Mesenchymal stem cell (in vitro differentiated cells and primary cell): ENCODE measurements at regions not wholly inside any gene's neighbourhood (a gene's known extent, or its start where the extent isn't known, plus 50 kb on each side); places are given as distances from the start of the nearest gene placed in this dataset.

Experiments
- DNase-seq: peaks from one replicate; pipeline ENCODE4 v3.0.0-alpha.2; 2013
- H2AFZ ChIP-seq: one replicate; pipeline ENCODE4 v1.6.1; 2013; ENCODE audit warnings: low read depth, mild to moderate bottlenecking, control low read depth, inconsistent platforms, low read length, moderate library complexity
- H2AK5ac ChIP-seq: 2 replicates; pipeline ENCODE4 v1.6.1; 2013; ENCODE audit warnings: low read length, moderate library complexity, mild to moderate bottlenecking, inconsistent platforms; ENCODE audit not compliant: severe bottlenecking
- H2BK120ac ChIP-seq: one replicate; pipeline ENCODE4 v1.6.1; 2013; ENCODE audit warnings: low read depth, mild to moderate bottlenecking, inconsistent platforms, low read length, moderate library complexity
- H2BK12ac ChIP-seq, 2 experiments: one replicate each; pipeline ENCODE4 v1.6.1; 2013; ENCODE audit warnings: inconsistent platforms in 2 of 2, low read length in 2 of 2, mild to moderate bottlenecking in 2 of 2, moderate library complexity in 2 of 2, control low read depth in 1 of 2
- H2BK15ac ChIP-seq: one replicate; pipeline ENCODE4 v1.6.1; 2013; ENCODE audit warnings: mild to moderate bottlenecking, low read depth, inconsistent platforms; ENCODE audit not compliant: poor library complexity, severe bottlenecking
- H2BK5ac ChIP-seq: 2 replicates; pipeline ENCODE4 v1.6.1; 2013; ENCODE audit warnings: low read depth, mild to moderate bottlenecking, low read length, control low read depth, inconsistent platforms; ENCODE audit not compliant: poor library complexity, severe bottlenecking
- H3K14ac ChIP-seq, 2 experiments: one replicate each; pipeline ENCODE4 v1.6.1; 2013; ENCODE audit warnings: inconsistent platforms in 2 of 2, low read length in 2 of 2, control low read depth in 1 of 2, mild to moderate bottlenecking in 1 of 2, moderate library complexity in 1 of 2
- H3K18ac ChIP-seq, 2 experiments: one replicate each; pipeline ENCODE4 v1.6.1; 2013; ENCODE audit warnings: inconsistent platforms in 2 of 2, low read length in 2 of 2, control low read depth in 1 of 2, low read depth in 1 of 2, mild to moderate bottlenecking in 1 of 2
- H3K23ac ChIP-seq, 2 experiments: one replicate each; pipeline ENCODE4 v1.6.1; 2013; ENCODE audit warnings: inconsistent platforms in 2 of 2, low read length in 2 of 2, mild to moderate bottlenecking in 2 of 2, moderate library complexity in 2 of 2, control low read depth in 1 of 2
- H3K27ac ChIP-seq: 2 replicates; pipeline ENCODE4 v1.5.1; 2013; ENCODE audit warnings: mild to moderate bottlenecking, moderate library complexity, low read length, control low read depth, inconsistent platforms; ENCODE audit not compliant: poor library complexity, severe bottlenecking
- H3K27me3 ChIP-seq, 2 experiments: 2 replicates each; pipeline versions ENCODE4 v1.6.1 to v1.7.0; 2013; ENCODE audit warnings: low read length in 2 of 2, mild to moderate bottlenecking in 2 of 2, moderate library complexity in 2 of 2, control low read depth in 1 of 2, inconsistent platforms in 1 of 2; ENCODE audit not compliant: control insufficient read depth in 1 of 2, insufficient read depth in 1 of 2
- H3K36me3 ChIP-seq, 2 experiments: 2 replicates each; pipeline versions ENCODE4 v1.6.1 to v1.7.0; 2013; ENCODE audit warnings: low read length in 2 of 2, control low read depth in 1 of 2, inconsistent platforms in 1 of 2, low read depth in 1 of 2, mild to moderate bottlenecking in 1 of 2; ENCODE audit not compliant: insufficient read depth in 2 of 2, control insufficient read depth in 1 of 2
- H3K4ac ChIP-seq, 2 experiments: one replicate each; pipeline ENCODE4 v1.6.1; 2013; ENCODE audit warnings: inconsistent platforms in 2 of 2, low read length in 2 of 2, mild to moderate bottlenecking in 2 of 2, moderate library complexity in 2 of 2, control low read depth in 1 of 2, low read depth in 1 of 2
- H3K4me1 ChIP-seq: 2 replicates; pipeline ENCODE4 v1.6.1; 2013; ENCODE audit warnings: low read depth, low read length, control low read depth; ENCODE audit not compliant: control insufficient read depth, insufficient read depth
- H3K4me2 ChIP-seq: 2 replicates; pipeline ENCODE4 v1.6.1; 2013; ENCODE audit warnings: low read length, mild to moderate bottlenecking, inconsistent platforms; ENCODE audit not compliant: poor library complexity, severe bottlenecking
- H3K4me3 ChIP-seq, 2 experiments: 2 replicates each; pipeline versions ENCODE4 v1.5.1 to v1.7.0; 2013; ENCODE audit warnings: low read length in 2 of 2, mild to moderate bottlenecking in 2 of 2, control low read depth in 1 of 2, low read depth in 1 of 2; ENCODE audit not compliant: insufficient read depth in 1 of 2
- H3K79me1 ChIP-seq: replicated peaks from 2 replicates; pipeline ENCODE4 v1.6.1; 2013; ENCODE audit warnings: mild to moderate bottlenecking, control low read depth, low read length, inconsistent platforms; ENCODE audit not compliant: poor library complexity, severe bottlenecking
- H3K9ac ChIP-seq: 2 replicates; pipeline ENCODE4 v1.7.0; 2013; ENCODE audit warnings: mild to moderate bottlenecking, low read length, moderate library complexity
- H3K9me3 ChIP-seq: 2 replicates; pipeline ENCODE4 v1.7.0; 2013; ENCODE audit warnings: mild to moderate bottlenecking, low read length; ENCODE audit not compliant: control insufficient read depth
- H4K8ac ChIP-seq: one replicate; pipeline ENCODE4 v1.6.1; 2013; ENCODE audit warnings: inconsistent platforms, mild to moderate bottlenecking, low read length, moderate library complexity
- H4K91ac ChIP-seq: one replicate; pipeline ENCODE4 v1.6.1; 2013; ENCODE audit warnings: mild to moderate bottlenecking, low read length, inconsistent platforms
- WGBS: methylation state at CpG from one replicate; pipeline ENCODE4 v1.1.7; 2013; ENCODE audit warnings: mixed read lengths; 5-methylcytosine and 5-hydroxymethylcytosine counted together

DNA sequence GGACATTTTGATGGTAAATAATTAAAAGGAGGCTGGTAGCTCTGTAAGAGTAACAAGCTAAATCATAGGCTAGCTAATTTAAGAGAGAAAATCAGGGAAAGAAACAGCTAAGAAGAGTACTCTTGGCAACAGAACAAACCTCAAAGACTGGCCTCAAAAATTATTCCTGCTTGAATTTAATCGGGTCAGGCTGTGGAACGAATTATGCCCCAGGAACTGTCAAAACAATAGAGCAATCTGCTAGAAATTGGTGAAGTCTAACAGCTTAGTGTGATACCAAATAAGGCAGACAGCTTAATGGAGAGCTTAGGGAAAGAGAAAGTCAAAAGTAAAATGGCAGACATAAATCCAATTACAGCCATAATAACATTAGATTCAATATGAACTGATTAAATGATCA is 215.7 kb downstream of the MREG start:
- Histone ChIP-seq H3K23ac (no peak overlapping the region), H3K79me1 (no peaks in the 10 kb centered on the region), H3K27ac (no peak overlapping the region), H3K4me3 (no peak overlapping the region), H2BK5ac (no peak overlapping the region), H2BK120ac (no peak overlapping the region), H3K9me3 (peaks cover 4% of the 10 kb centered on the region), H3K4me1 (peaks cover 11% of the 10 kb centered on the region), H4K91ac (no peak overlapping the region), H3K36me3 (no peaks in the 10 kb centered on the region), H3K18ac (no peak overlapping the region), H3K14ac (no peak overlapping the region), H2BK12ac (no peak overlapping the region), H3K27me3 (no peaks in the 10 kb centered on the region), H2AK5ac (no peak overlapping the region), H2AFZ (no peak overlapping the region), H3K9ac (peak overlapping the region; percentile 42), H4K8ac (no peak overlapping the region), H2BK15ac (no peak overlapping the region), H3K4ac (no peak overlapping the region), H3K4me2 (no peak overlapping the region)
- 97% methylated on average over 2 of the region's 2 CpGs for WGBS
- DNase-seq, result no peak

DNA sequence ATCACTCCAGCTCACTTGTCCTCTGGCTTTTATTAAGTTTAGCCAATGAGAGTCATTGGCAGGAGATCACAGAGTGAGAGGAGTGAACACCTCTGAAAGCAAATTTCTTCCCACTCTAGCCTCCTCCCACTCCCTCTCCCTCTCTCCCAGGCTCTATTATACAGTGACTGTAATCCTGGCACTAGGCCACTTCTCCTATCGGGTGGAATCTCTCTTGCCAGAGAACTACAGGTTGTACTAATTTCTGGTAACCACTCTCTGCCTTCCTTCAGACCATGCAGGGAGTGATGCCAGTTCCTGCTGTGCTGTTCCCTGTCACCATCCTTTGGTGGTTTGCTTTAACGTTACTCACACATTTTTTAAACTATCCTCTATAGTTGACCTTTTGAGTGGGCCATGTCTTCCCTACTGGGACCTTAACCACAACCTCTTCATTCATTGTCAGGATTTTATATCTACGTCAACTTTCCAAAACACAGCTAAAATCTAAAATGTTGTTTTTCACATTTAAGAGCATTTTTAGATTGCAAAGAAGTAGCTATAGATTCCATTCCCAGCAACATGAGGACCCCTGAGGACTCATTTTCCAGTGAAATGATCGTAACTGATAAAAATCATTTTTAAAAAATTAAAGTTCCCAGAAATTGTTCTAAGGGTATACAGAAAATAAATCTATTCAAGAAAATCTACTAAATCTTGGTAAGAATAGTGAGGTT is 217.1 kb downstream of the MREG start:
- H3K27ac ChIP-seq, result peak overlapping the region; percentile 81
- peak; percentile 66 for DNase-seq
- H3K4me2 ChIP-seq, result no peak overlapping the region
- peak overlapping the region in 1 of 2 experiments; percentile 38 for H3K4ac ChIP-seq
- H2AFZ ChIP-seq, result no peak overlapping the region
- H3K18ac ChIP-seq, result peak overlapping the region; percentile 48 to 57
- no peaks in the 10 kb centered on the region for H3K27me3 ChIP-seq
- no peaks in the 10 kb centered on the region for H3K36me3 ChIP-seq
- WGBS, result 11% methylated on average over 2 of the region's 4 CpGs
- H3K9me3 ChIP-seq, result no peaks in the 10 kb centered on the region
- peak overlapping the region; percentile 27 for H4K8ac ChIP-seq
- H3K9ac ChIP-seq, result peak overlapping the region; percentile 42
- no peak overlapping the region for H2BK15ac ChIP-seq
- H2BK120ac ChIP-seq, result no peak overlapping the region
- H3K23ac ChIP-seq, result no peak overlapping the region
- H3K79me1 ChIP-seq, result no peaks in the 10 kb centered on the region
- H3K4me1 ChIP-seq, result peaks cover 11% of the 10 kb centered on the region
- peak overlapping the region; percentile 17 for H2AK5ac ChIP-seq
- no peak overlapping the region for H4K91ac ChIP-seq
- H3K14ac ChIP-seq, result no peak overlapping the region
- H2BK12ac ChIP-seq, result peak overlapping the region in 1 of 2 experiments; percentile 44
- no peak overlapping the region for H3K4me3 ChIP-seq
- H2BK5ac ChIP-seq, result no peak overlapping the region

DNA sequence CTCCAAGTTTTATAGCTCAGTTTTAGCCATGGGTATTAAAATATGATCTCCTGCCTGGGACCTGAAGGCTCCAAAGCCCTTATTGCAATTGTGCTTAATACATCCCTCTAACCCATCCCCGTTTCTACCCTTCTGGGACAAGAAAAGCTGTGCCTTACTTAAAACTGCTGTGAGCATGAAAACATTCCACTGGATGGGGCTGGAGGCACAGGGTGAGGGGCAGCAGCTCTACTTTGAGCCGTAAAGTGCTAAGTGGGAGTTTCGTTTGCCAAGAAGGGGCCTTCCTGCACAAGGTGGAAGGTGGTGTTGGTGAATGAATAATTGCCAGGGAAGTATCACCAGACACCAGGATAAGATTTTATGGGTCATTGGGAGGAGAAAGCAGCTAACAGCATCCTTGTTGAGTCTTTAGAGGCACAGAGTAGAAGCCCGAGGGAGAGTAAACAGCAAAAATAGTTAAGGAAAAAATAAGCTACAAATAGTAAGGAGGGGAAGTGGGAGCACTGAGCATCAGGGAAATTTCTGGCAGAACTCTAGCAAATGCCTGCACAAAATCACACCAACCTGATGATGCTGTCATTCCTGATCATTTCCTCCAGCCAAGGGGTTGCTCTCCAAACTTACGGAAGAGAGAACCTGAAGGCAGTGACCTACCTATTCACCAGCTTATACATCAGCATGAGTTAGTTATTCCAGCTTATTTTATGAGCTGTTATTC is 218.4 kb downstream of the MREG start:
- Histone ChIP-seq H3K4me1 (peaks cover 13% of the 10 kb centered on the region), H2AFZ (no peak overlapping the region), H3K36me3 (no peaks in the 10 kb centered on the region), H3K14ac (peak overlapping the region in 1 of 2 experiments; percentile 87), H3K27me3 (no peaks in the 10 kb centered on the region), H4K8ac (peak overlapping the region; percentile 80), H3K79me1 (no peaks in the 10 kb centered on the region), H3K9ac (peak overlapping the region; percentile 74), H2BK15ac (peak overlapping the region; percentile 92), H4K91ac (peak overlapping the region; percentile 49), H2BK12ac (peak overlapping the region; percentile 38 to 59), H3K18ac (peak overlapping the region; percentile 58 to 82), H3K9me3 (no peaks in the 10 kb centered on the region), H3K27ac (peak overlapping the region; percentile 81), H2BK120ac (peak overlapping the region; percentile 64), H2BK5ac (no peak overlapping the region), H3K4me3 (no peak overlapping the region), H3K4ac (peak overlapping the region; percentile 76 to 82), H2AK5ac (peak overlapping the region; percentile 82), H3K23ac (no peak overlapping the region), H3K4me2 (no peak overlapping the region)
- 37% methylated on average over 4 of the region's 5 CpGs for WGBS
- DNase-seq, result peak; percentile 57
